AG04450 (cell line): ENCODE measurements at regions not wholly inside any gene's neighbourhood (a gene's known extent, or its start where the extent isn't known, plus 50 kb on each side); places are given as distances from the start of the nearest gene placed in this dataset.
A peak's percentile ranks its signal among the peaks of the same experiment; 100 is the strongest.

ENCODE experiments used
- CTCF ChIA-PET: fragments of 300-600, 350-600 bp; formaldehyde crosslinking; extraction: SDS; loops from one replicate; lab custom pipeline; 2022; ENCODE audit warnings: antibody characterized with exemption, inconsistent platforms; lab: Charles Lee
- POLR2A ChIA-PET: fragments of 350-600 bp; formaldehyde crosslinking; extraction: SDS; loops from one replicate; lab custom pipeline; 2021; ENCODE audit warnings: antibody characterized with exemption, inconsistent platforms; lab: Yijun Ruan, JAX
- DNase-seq: peaks from one replicate; pipeline ENCODE4 v3.0.0-alpha.2; 2011; ENCODE audit warnings: low read depth, low spot score
- H3K27ac ChIP-seq: one replicate; pipeline ENCODE4 v1.5.1; 2012; ENCODE audit warnings: low read depth, low read length, control low read depth
- H3K27me3 ChIP-seq: one replicate; pipeline ENCODE4 v1.6.0; 2012; ENCODE audit warnings: low read length; ENCODE audit not compliant: control insufficient read depth, insufficient read depth
- H3K4me3 ChIP-seq: 2 replicates; pipeline ENCODE4 v1.5.1; 2011; ENCODE audit warnings: mild to moderate bottlenecking, low read depth, low read length, control low read depth
- H3K9me3 ChIP-seq: 2 replicates; pipeline ENCODE4 v1.5.1; 2012; ENCODE audit warnings: low read length; ENCODE audit not compliant: control insufficient read depth, insufficient read depth
- CTCF ChIP-seq: IDR thresholded peaks from 2 replicates; pipeline ENCODE4 v1.5.1; 2011; ENCODE audit warnings: low read depth, low read length, control low read depth, inconsistent platforms

- no peak for TF ChIP-seq CTCF
- Histone ChIP-seq H3K27ac (no peak overlapping the region), H3K4me3 (no peak overlapping the region), H3K27me3 (no peaks in the 10 kb centered on the region), H3K9me3 (no peaks in the 10 kb centered on the region)
- ChIA-PET POLR2A (no interaction called here), CTCF (no interaction called here)
- DNase-seq, result no peak
Observed at GRCh38 chr2:237234268-237234667, 148.6 kb downstream of the COPS8 start.

GRCh38 chr2:237235383-237236095, 149.8 kb downstream of the COPS8 start:
- Histone ChIP-seq H3K27ac (peak overlapping the region; percentile 79), H3K27me3 (no peaks in the 10 kb centered on the region), H3K9me3 (peaks cover 5% of the 10 kb centered on the region; the same call in 1 of the 2 replicates), H3K4me3 (no peak overlapping the region)
- CTCF ChIA-PET, result no interaction called here
- POLR2A ChIA-PET, result interaction anchor here (0.8 kb wide), 1 partner anchor 14 kb away, joined by 3 read pairs; no protein-coding TSS in a partner anchor
- DNase-seq, result no peak
- no peak for TF ChIP-seq CTCF

- H3K9me3 ChIP-seq, result peaks cover 10% of the 10 kb centered on the region; the same call in 1 of the 2 replicates
- TF ChIP-seq CTCF, result no peak
- peak overlapping the region; percentile 48 for H3K27ac ChIP-seq
- no peak overlapping the region for H3K4me3 ChIP-seq
- no peak for DNase-seq
- ChIA-PET POLR2A (interaction anchor here (0.8 kb wide), 1 partner anchor 14 kb away, joined by 3 read pairs; no protein-coding TSS in a partner anchor), CTCF (no interaction called here)
- no peaks in the 10 kb centered on the region for H3K27me3 ChIP-seq
Observed at GRCh38 chr2:237236188-237236587, 150.5 kb downstream of the COPS8 start.

- H3K9me3 ChIP-seq, result peaks cover 18% of the 10 kb centered on the region; the same call in 1 of the 2 replicates
- POLR2A ChIA-PET, result no interaction called here
- CTCF ChIA-PET, result no interaction called here
Observed at GRCh38 chr2:237238249-237238648, 152.6 kb downstream of the COPS8 start.

More at GRCh38 chr2:237238249-237238648, 152.6 kb downstream of the COPS8 start:
- Histone ChIP-seq H3K4me3 (no peak overlapping the region), H3K27ac (no peak overlapping the region), H3K27me3 (no peaks in the 10 kb centered on the region)
- TF ChIP-seq CTCF, result no peak
- DNase-seq, result no peak
